ENCODE measurements at regions not wholly inside any gene's neighbourhood (a gene's known extent, or its start where the extent isn't known, plus 50 kb on each side); places are given as distances from the start of the nearest gene placed in this dataset.

DNA sequence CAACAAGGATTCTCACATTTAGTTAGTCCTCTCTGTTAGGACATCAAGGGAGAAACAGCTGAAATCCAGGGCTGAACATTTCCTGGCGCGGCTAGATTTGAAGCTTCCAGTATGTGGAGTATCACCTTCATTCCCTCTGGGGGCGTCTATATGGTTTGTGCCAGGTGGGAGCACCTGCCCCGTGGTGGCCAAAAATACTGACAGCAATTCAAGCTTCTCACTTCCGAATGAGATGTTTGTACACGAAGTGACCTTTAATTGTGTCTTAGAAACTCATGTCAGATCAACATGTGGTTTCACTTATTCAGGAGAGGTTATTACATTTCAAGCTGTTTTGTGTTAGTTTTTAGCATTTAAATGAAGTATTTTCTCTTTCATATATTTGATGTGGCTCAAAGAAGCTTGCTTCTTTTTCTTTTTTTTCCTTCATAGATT lies 67.3 kb upstream of the ZNF217 start:
- Histone ChIP-seq H3K4me3 (ENCODE audit: low read length in 2 of 2) (peak overlapping the region; percentile 56 to 66), H3K4me1 (ENCODE audit: insufficient read depth, low read length) (peaks cover 42% of the 10 kb centered on the region), H3K9me3 (ENCODE audit: control insufficient read depth in 1 of 2, low read length in 2 of 2) (no peaks in the 10 kb centered on the region), H3K27me3 (ENCODE audit: insufficient read depth, low read length) (no peaks in the 10 kb centered on the region), H3K27ac (ENCODE audit: low read depth, low read length) (peak overlapping the region; percentile 41), H3K36me3 (ENCODE audit: insufficient read depth, low read length) (no peaks in the 10 kb centered on the region)
- H3K4me1 Mint-ChIP-seq = peaks cover 34 to 64% (median 48%) of the 10 kb centered on the region in 4 donors
- intact Hi-C loops (cut with micrococcal nuclease) = loop anchor here (1.0 to 5.0 kb wide), 5 partner anchors 18 to 206 kb away; no protein-coding TSS in a partner anchor
- ChIA-PET CTCF (ENCODE audit: partially characterized antibody) (interaction anchor here (0.7 to 2.7 kb wide), 15 partner anchors 8 to 255 kb away, joined by 3 to 11 read pairs (median 5); no protein-coding TSS in a partner anchor), POLR2A (ENCODE audit: partially characterized antibody) (interaction anchor here (0.7 to 5.0 kb wide), 23 partner anchors 8 to 270 kb away, joined by 3 to 47 read pairs (median 6); partner anchors contain the start of gene ZNF217)
- no peaks in the 10 kb centered on the region for H3K36me3 Mint-ChIP-seq
- peak in 4 of 5 donors; percentile 20 to 27 (median 24) for DNase-seq
- peak overlapping the region; percentile 63 to 93 (median 89) for H3K27ac Mint-ChIP-seq
- H3K4me3 Mint-ChIP-seq = peak overlapping the region; percentile 77 to 91 (median 88)
- H3K27me3 Mint-ChIP-seq = no peaks in the 10 kb centered on the region
- no peaks in the 10 kb centered on the region for H3K9me3 Mint-ChIP-seq

- CTCF ChIA-PET (ENCODE audit: partially characterized antibody) = interaction anchor here (0.7 to 2.7 kb wide), 13 partner anchors 7 to 256 kb away, joined by 3 to 11 read pairs (median 5); no protein-coding TSS in a partner anchor
- Mint-ChIP-seq H3K27me3 (no peaks in the 10 kb centered on the region), H3K4me3 (peak overlapping the region; percentile 77 to 91 (median 88))
Observed at GRCh38 chr20:53660078-53660909, 66.7 kb upstream of the ZNF217 start.

GRCh38 chr20:53658973-53659372 lies 65.3 kb upstream of the ZNF217 start:
- Mint-ChIP-seq H3K36me3 (no peaks in the 10 kb centered on the region), H3K4me1 (peaks cover 34 to 68% (median 51%) of the 10 kb centered on the region in 4 donors), H3K4me3 (peak overlapping the region in 4 of 8 donors; percentile 26 to 91 (median 58)), H3K27me3 (no peaks in the 10 kb centered on the region), H3K9me3 (no peaks in the 10 kb centered on the region), H3K27ac (peak overlapping the region in 1 of 7 donors; percentile 62)
- DNase-seq = no peak
- no peaks in the 10 kb centered on the region for H3K27me3 ChIP-seq (ENCODE audit: insufficient read depth, low read length)
- ChIA-PET POLR2A (ENCODE audit: partially characterized antibody) (interaction anchor here (0.9 to 5.0 kb wide), 9 partner anchors 16 to 95 kb away, joined by 3 to 47 read pairs (median 12); partner anchors contain the start of gene ZNF217), CTCF (ENCODE audit: partially characterized antibody) (interaction anchor here (1.0 to 2.5 kb wide), 5 partner anchors 16 to 281 kb away, joined by 3 to 11 read pairs (median 4); no protein-coding TSS in a partner anchor)
- no peak overlapping the region for H3K27ac ChIP-seq (ENCODE audit: low read depth, low read length)
- no peaks in the 10 kb centered on the region for H3K9me3 ChIP-seq (ENCODE audit: control insufficient read depth in 1 of 2, low read length in 2 of 2)
- intact Hi-C loops (cut with micrococcal nuclease) = no loop called here
- no peak overlapping the region for H3K4me3 ChIP-seq (ENCODE audit: low read length in 2 of 2)
- H3K36me3 ChIP-seq (ENCODE audit: insufficient read depth, low read length) = no peaks in the 10 kb centered on the region
- peaks cover 50% of the 10 kb centered on the region for H3K4me1 ChIP-seq (ENCODE audit: insufficient read depth, low read length)

More at GRCh38 chr20:53660078-53660909, 66.7 kb upstream of the ZNF217 start:
- peaks cover 36 to 70% (median 50%) of the 10 kb centered on the region in 4 donors for H3K4me1 Mint-ChIP-seq
- no peaks in the 10 kb centered on the region for H3K9me3 ChIP-seq (ENCODE audit: control insufficient read depth in 1 of 2, low read length in 2 of 2)
- H3K36me3 ChIP-seq (ENCODE audit: insufficient read depth, low read length) = no peaks in the 10 kb centered on the region
- peak overlapping the region; percentile 63 to 93 (median 89) for H3K27ac Mint-ChIP-seq
- peak in 2 of 5 donors; percentile 16 to 18 for DNase-seq
- peaks cover 46% of the 10 kb centered on the region for H3K4me1 ChIP-seq (ENCODE audit: insufficient read depth, low read length)
- intact Hi-C loops (cut with micrococcal nuclease) = loop anchor here (1.0 to 5.0 kb wide), 5 partner anchors 17 to 207 kb away; no protein-coding TSS in a partner anchor
- H3K27ac ChIP-seq (ENCODE audit: low read depth, low read length) = peak overlapping the region; percentile 41
- peak overlapping the region; percentile 56 to 66 for H3K4me3 ChIP-seq (ENCODE audit: low read length in 2 of 2)
- no peaks in the 10 kb centered on the region for H3K36me3 Mint-ChIP-seq
- H3K9me3 Mint-ChIP-seq = no peaks in the 10 kb centered on the region
- no peaks in the 10 kb centered on the region for H3K27me3 ChIP-seq (ENCODE audit: insufficient read depth, low read length)
- POLR2A ChIA-PET (ENCODE audit: partially characterized antibody) = interaction anchor here (0.6 to 5.0 kb wide), 24 partner anchors 7 to 271 kb away, joined by 3 to 47 read pairs (median 4); partner anchors contain the start of gene ZNF217

- H3K27ac ChIP-seq (ENCODE audit: low read depth, low read length) = no peak overlapping the region
- ChIA-PET CTCF (ENCODE audit: partially characterized antibody) (interaction anchor here (1.0 to 2.5 kb wide), 6 partner anchors 15 to 281 kb away, joined by 3 to 11 read pairs (median 4); no protein-coding TSS in a partner anchor), POLR2A (ENCODE audit: partially characterized antibody) (interaction anchor here (0.7 to 5.0 kb wide), 12 partner anchors 13 to 185 kb away, joined by 3 to 47 read pairs (median 5); partner anchors contain the start of gene ZNF217)
- H3K36me3 ChIP-seq (ENCODE audit: insufficient read depth, low read length) = no peaks in the 10 kb centered on the region
- no peaks in the 10 kb centered on the region for H3K36me3 Mint-ChIP-seq
- intact Hi-C loops (cut with micrococcal nuclease) = no loop called here
- H3K4me3 ChIP-seq (ENCODE audit: low read length in 2 of 2) = no peak overlapping the region
- no peaks in the 10 kb centered on the region for H3K27me3 ChIP-seq (ENCODE audit: insufficient read depth, low read length)
- no peak for DNase-seq
- H3K27ac Mint-ChIP-seq = peak overlapping the region in 1 of 7 donors; percentile 29
- H3K9me3 ChIP-seq (ENCODE audit: control insufficient read depth in 1 of 2, low read length in 2 of 2) = no peaks in the 10 kb centered on the region
- peaks cover 35 to 70% (median 54%) of the 10 kb centered on the region in 4 donors for H3K4me1 Mint-ChIP-seq
- no peaks in the 10 kb centered on the region for H3K27me3 Mint-ChIP-seq
- peak overlapping the region in 3 of 8 donors; percentile 2 to 20 (median 3) for H3K4me3 Mint-ChIP-seq
- peaks cover 54% of the 10 kb centered on the region for H3K4me1 ChIP-seq (ENCODE audit: insufficient read depth, low read length)
- no peaks in the 10 kb centered on the region for H3K9me3 Mint-ChIP-seq
Observed at GRCh38 chr20:53658322-53658721, 64.7 kb upstream of the ZNF217 start.

DNA sequence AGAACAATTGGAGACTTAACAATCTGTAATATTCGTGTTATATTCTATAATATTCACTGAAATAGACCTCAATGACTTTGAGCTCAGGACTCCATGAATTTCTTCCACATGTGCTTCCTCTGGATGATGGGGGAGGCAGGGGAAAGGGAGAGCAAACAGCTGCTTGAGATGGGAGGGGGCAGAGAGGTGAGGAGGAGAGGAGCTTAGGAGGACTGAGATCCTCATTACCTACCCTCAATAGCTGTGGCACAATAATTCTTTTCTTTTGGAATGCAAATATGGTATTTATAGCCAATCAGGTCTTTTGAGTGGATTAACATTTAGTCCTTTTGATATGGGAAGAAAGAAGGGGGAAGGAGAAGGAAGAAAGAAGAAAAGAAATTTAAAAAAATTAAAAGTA lies 64.1 kb upstream of the ZNF217 start:
- peak overlapping the region in 6 of 7 donors; percentile 48 to 77 (median 59) for H3K27ac Mint-ChIP-seq
- Histone ChIP-seq H3K27ac (ENCODE audit: low read depth, low read length) (no peak overlapping the region), H3K27me3 (ENCODE audit: insufficient read depth, low read length) (no peaks in the 10 kb centered on the region), H3K36me3 (ENCODE audit: insufficient read depth, low read length) (no peaks in the 10 kb centered on the region), H3K9me3 (ENCODE audit: control insufficient read depth in 1 of 2, low read length in 2 of 2) (no peaks in the 10 kb centered on the region), H3K4me3 (ENCODE audit: low read length in 2 of 2) (no peak overlapping the region), H3K4me1 (ENCODE audit: insufficient read depth, low read length) (peaks cover 60% of the 10 kb centered on the region)
- POLR2A ChIA-PET (ENCODE audit: partially characterized antibody) = interaction anchor here (1.0 to 5.0 kb wide), 11 partner anchors 12 to 215 kb away, joined by 3 to 44 read pairs (median 5); no protein-coding TSS in a partner anchor
- intact Hi-C loops (cut with micrococcal nuclease) = no loop called here
- no peaks in the 10 kb centered on the region for H3K36me3 Mint-ChIP-seq
- CTCF ChIA-PET (ENCODE audit: partially characterized antibody) = interaction anchor here (1.5 to 2.5 kb wide), 2 partner anchors 15 to 258 kb away, joined by 8 to 11 read pairs; no protein-coding TSS in a partner anchor
- H3K27me3 Mint-ChIP-seq = no peaks in the 10 kb centered on the region
- peaks cover 41 to 75% (median 58%) of the 10 kb centered on the region in 4 donors for H3K4me1 Mint-ChIP-seq
- DNase-seq = no peak
- no peaks in the 10 kb centered on the region for H3K9me3 Mint-ChIP-seq
- H3K4me3 Mint-ChIP-seq = peak overlapping the region in 2 of 8 donors; percentile 65 to 70

DNA sequence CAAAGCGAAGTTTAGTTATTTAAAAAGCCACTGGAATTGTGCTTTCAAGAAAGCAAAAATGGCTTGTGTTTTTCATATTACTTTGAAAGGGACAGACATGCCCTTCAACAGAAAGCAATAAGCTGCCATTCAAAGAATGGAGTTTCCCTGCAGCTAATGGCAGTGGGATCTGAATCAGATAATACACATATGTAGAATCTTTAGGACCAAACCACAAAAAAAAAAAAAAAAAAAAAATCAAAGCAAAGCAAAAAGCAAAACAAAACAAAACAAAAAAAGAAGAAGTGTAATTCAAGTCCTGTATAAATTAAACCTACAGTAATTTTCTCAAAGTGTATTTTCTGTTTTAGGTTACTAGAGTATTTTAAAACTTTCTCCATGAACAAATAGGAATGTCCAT lies 63.6 kb upstream of the ZNF217 start:
- H3K4me3 Mint-ChIP-seq = peak overlapping the region in 5 of 8 donors; percentile 48 to 70 (median 60)
- Histone ChIP-seq H3K9me3 (ENCODE audit: control insufficient read depth in 1 of 2, low read length in 2 of 2) (no peaks in the 10 kb centered on the region), H3K4me1 (ENCODE audit: insufficient read depth, low read length) (peaks cover 61% of the 10 kb centered on the region), H3K4me3 (ENCODE audit: low read length in 2 of 2) (no peak overlapping the region), H3K27me3 (ENCODE audit: insufficient read depth, low read length) (no peaks in the 10 kb centered on the region), H3K36me3 (ENCODE audit: insufficient read depth, low read length) (no peaks in the 10 kb centered on the region), H3K27ac (ENCODE audit: low read depth, low read length) (no peak overlapping the region)
- ChIA-PET POLR2A (ENCODE audit: partially characterized antibody) (interaction anchor here (0.6 to 5.0 kb wide), 10 partner anchors 12 to 215 kb away, joined by 3 to 44 read pairs (median 5); no protein-coding TSS in a partner anchor), CTCF (ENCODE audit: partially characterized antibody) (interaction anchor here (1.1 to 2.5 kb wide), 3 partner anchors 14 to 258 kb away, joined by 3 to 11 read pairs (median 8); no protein-coding TSS in a partner anchor)
- DNase-seq = peak in 1 of 5 donors; percentile 30
- no peaks in the 10 kb centered on the region for H3K36me3 Mint-ChIP-seq
- intact Hi-C loops (cut with micrococcal nuclease) = no loop called here
- peaks cover 42 to 75% (median 59%) of the 10 kb centered on the region in 4 donors for H3K4me1 Mint-ChIP-seq
- H3K27ac Mint-ChIP-seq = peak overlapping the region in 6 of 7 donors; percentile 24 to 77 (median 54)
- H3K9me3 Mint-ChIP-seq = no peaks in the 10 kb centered on the region
- no peaks in the 10 kb centered on the region for H3K27me3 Mint-ChIP-seq
